ENCODE measurements at regions not wholly inside any gene's neighbourhood (a gene's known extent, or its start where the extent isn't known, plus 50 kb on each side); places are given as distances from the start of the nearest gene placed in this dataset.

DNA sequence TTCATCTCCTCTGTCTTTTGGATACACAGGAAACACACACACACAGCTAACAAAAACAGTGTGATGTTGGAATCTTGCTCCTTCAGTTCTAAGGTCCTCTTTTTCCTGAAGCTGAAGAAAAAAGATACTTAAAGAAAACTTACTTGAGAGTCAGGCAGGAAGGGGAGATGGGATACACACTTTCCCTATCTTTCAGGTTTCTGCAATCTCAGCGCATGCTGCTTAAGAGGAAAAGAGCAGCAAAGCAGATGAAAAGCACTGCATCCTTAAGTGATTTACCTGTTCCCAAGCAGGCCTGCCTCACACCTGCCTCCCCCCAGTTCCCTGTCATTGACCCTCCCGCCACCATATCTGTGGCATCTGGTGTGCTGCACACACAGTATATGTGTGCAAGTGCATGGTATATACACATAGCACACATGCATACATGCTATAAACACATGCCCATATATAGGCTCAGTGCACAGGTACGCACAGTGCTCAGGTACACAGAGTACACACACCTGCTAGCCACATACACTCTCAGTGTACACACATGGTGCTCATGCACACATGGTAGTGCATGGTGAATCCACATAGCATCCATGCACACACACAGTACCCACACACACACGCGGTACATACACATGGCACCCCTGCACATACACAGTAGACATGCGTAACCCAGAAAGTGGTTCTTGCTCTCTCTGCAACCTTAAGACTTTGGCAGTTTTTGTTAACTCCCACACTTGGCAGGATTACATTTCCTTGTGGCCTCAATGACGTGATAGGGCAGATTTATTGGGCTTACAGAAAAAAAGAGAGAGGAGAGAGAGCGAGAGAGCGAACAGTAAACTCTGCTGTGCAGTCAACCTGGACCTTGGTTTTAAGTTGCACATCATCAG, 166.9 kb downstream of the TOMM20 start:
- Mint-ChIP-seq H3K27me3 (no peaks in the 10 kb centered on the region), H3K4me1 (peaks cover 71% of the 10 kb centered on the region), H3K36me3 (ENCODE audit: low read depth) (no peaks in the 10 kb centered on the region), H3K9me3 (peaks cover 3% of the 10 kb centered on the region), H3K27ac (peak overlapping the region; percentile 98), H3K4me3 (peak overlapping the region; percentile 82)
- intact Hi-C loops (cut with micrococcal nuclease) = loop anchor here (2.0 to 5.0 kb wide), 3 partner anchors 119 to 229 kb away; no protein-coding TSS in a partner anchor
- POLR2A ChIA-PET = interaction anchor here (0.5 to 6.1 kb wide), 23 partner anchors 7 to 462 kb away, joined by 3 to 85 read pairs (median 6); partner anchors contain the start of gene IRF2BP2
- CTCF ChIA-PET = interaction anchor here (0.8 to 1.3 kb wide), 6 partner anchors 17 to 352 kb away, joined by 4 to 8 read pairs (median 4); partner anchors contain the start of gene IRF2BP2
- no peak for DNase-seq
- TF ChIP-seq, protein P1, sequence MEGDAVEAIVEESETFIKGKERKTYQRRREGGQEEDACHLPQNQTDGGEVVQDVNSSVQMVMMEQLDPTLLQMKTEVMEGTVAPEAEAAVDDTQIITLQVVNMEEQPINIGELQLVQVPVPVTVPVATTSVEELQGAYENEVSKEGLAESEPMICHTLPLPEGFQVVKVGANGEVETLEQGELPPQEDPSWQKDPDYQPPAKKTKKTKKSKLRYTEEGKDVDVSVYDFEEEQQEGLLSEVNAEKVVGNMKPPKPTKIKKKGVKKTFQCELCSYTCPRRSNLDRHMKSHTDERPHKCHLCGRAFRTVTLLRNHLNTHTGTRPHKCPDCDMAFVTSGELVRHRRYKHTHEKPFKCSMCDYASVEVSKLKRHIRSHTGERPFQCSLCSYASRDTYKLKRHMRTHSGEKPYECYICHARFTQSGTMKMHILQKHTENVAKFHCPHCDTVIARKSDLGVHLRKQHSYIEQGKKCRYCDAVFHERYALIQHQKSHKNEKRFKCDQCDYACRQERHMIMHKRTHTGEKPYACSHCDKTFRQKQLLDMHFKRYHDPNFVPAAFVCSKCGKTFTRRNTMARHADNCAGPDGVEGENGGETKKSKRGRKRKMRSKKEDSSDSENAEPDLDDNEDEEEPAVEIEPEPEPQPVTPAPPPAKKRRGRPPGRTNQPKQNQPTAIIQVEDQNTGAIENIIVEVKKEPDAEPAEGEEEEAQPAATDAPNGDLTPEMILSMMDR (IDR thresholded peaks at IDR 0.05) = no peak
- ATAC-seq (ENCODE audit: low read depth) = peak; percentile 13

DNA sequence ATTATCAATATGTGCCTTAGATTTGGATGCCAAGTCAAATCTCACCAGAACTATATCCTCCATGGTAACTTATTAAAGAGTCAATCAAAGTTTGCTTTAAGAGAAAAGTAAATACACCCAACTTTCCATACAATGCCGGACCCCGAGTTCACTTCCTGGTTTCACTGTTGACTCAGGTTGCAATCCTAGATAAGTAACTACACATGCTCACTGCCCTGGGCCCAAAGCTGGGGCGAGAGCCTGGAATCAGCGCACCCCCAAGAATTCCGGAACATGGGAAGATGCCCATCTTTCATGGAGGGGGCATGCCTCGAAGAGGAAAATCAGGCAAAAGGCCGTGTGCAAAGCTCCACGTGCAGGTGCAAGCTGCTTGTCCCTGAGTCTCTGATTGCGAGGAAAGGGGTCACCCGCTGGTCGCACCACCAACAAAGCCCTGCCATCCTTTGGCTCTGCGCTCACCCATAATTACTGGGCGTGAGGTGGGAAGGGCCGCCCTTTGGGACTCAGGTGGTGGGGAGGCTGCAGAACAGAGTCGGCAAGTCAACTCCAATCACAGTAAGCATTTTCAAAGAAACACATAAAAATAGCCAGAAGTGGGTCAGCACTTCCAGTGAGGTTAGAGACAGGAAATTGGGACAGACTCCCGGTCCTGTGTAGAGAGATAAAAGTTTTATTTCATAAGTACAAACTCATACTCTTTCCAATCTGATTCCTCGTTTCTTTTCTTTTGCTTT, 167.7 kb downstream of the TOMM20 start:
- no peaks in the 10 kb centered on the region for H3K36me3 Mint-ChIP-seq (ENCODE audit: low read depth)
- ChIA-PET CTCF (no interaction called here), POLR2A (interaction anchor here (0.5 to 6.1 kb wide), 5 partner anchors 18 to 188 kb away, joined by 3 to 85 read pairs (median 3); no protein-coding TSS in a partner anchor)
- peak overlapping the region; percentile 61 for H3K27ac Mint-ChIP-seq
- H3K4me3 Mint-ChIP-seq = peak overlapping the region; percentile 20
- H3K27me3 Mint-ChIP-seq = no peaks in the 10 kb centered on the region
- ATAC-seq (ENCODE audit: low read depth) (no peak), DNase-seq (no peak)
- H3K9me3 Mint-ChIP-seq = peaks cover 3% of the 10 kb centered on the region
- TF ChIP-seq, protein P1 (IDR thresholded peaks at IDR 0.05) = no peak
- intact Hi-C loops (cut with micrococcal nuclease) = loop anchor here (5.0 kb wide), 1 partner anchor 229 kb away; no protein-coding TSS in a partner anchor
- peaks cover 79% of the 10 kb centered on the region for H3K4me1 Mint-ChIP-seq

DNA sequence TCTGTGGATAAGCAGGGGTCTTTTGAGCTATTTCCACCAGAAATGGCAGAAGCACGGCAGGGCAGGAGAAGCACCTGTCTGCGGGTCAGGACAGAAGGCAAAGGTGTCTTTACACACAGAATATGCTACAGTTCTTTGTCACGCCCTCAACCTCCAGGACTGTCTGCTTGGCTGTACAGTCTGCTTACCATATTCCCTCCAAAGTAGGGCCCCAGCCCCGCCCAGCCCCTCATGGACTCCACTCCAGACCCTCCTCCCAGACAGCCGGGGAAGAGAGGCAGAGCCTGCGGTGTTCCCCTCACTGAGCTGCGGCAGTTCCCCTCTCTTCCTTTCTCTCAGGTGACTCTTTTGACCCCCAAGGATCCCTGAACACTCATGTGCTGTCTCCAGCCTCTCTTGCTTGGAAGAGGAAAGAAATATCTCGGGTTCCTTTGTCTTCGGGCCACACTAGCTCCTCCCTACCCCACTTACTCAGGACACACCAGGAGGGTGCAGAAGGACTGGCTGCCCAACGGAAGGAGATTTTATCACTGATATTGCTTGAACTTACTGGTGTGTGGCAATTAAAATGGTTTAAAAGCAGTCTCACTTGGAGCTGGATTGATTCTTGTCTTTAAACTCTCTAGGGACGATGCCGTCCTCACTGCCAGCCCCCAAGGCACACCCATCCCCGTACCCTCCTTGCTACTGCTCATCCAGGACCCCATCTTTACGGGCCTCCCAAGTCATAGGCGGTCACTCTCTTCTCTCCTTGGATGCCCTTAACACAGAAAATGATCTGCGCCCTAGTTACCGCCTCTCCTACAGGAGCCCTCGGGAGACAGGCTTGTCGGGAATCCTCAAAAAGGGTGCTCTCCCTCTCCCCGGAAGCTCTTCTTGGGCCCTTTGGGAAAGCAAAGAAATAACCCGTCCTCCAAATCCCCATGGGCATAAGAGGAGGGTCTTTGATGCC, 169.7 kb downstream of the TOMM20 start:
- ATAC-seq (ENCODE audit: low read depth) = no peak
- TF ChIP-seq, protein P1 (IDR thresholded peaks at IDR 0.05) = no peak
- H3K9me3 Mint-ChIP-seq = no peaks in the 10 kb centered on the region
- no peak for DNase-seq
- intact Hi-C loops (cut with micrococcal nuclease) = no loop called here
- ChIA-PET POLR2A (interaction anchor here (0.6 to 1.9 kb wide), 7 partner anchors 14 to 361 kb away, joined by 3 to 8 read pairs (median 6); no protein-coding TSS in a partner anchor), CTCF (interaction anchor here (0.8 kb wide), 1 partner anchor 17 kb away, joined by 4 read pairs; no protein-coding TSS in a partner anchor)
- no peaks in the 10 kb centered on the region for H3K36me3 Mint-ChIP-seq (ENCODE audit: low read depth)
- H3K27me3 Mint-ChIP-seq = no peaks in the 10 kb centered on the region
- H3K4me1 Mint-ChIP-seq = peaks cover 85% of the 10 kb centered on the region
- H3K27ac Mint-ChIP-seq = peak overlapping the region; percentile 19
- no peak overlapping the region for H3K4me3 Mint-ChIP-seq

DNA sequence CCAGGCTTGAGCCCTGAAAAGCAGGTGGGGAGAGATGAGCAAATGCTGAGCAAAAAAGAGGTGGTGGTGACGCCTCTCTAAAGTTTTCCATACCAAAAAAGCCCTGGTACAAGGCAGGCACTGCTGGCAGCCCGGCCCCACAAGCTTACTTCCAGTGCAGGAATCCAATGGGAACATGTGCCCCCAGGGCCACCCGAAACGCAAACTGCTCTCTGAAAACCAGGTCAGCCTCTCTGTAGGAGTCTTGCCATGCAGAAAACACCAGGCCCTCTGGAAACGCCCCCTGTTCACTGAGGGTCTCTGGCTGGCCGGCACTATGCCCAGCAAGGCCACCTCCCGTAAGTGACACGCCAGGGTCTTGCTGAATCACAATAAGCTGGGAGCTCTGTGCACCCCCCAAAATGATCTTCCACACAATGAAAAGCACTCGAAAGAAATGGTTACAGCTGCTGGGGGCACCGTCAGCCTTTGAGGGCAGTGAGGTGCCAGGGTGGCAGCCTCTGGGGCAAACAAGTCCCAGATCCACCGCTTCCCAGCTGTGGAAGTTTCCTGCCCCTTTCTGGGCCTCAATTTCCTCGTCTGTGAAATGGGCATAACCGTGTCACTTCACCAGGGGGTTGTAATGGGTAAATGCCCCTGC, 170.5 kb downstream of the TOMM20 start:
- no peak overlapping the region for H3K4me3 Mint-ChIP-seq

More for the DNA sequence above, 170.5 kb downstream of the TOMM20 start:
- intact Hi-C loops (cut with micrococcal nuclease) = no loop called here
- Mint-ChIP-seq H3K27ac (no peak overlapping the region), H3K9me3 (no peaks in the 10 kb centered on the region), H3K27me3 (no peaks in the 10 kb centered on the region), H3K36me3 (ENCODE audit: low read depth) (no peaks in the 10 kb centered on the region), H3K4me1 (peaks cover 85% of the 10 kb centered on the region)
- TF ChIP-seq, protein P1 (IDR thresholded peaks at IDR 0.05) = no peak
- POLR2A ChIA-PET = interaction anchor here (0.8 to 4.8 kb wide), 3 partner anchors 20 to 347 kb away, joined by 3 to 49 read pairs (median 7); no protein-coding TSS in a partner anchor
- ATAC-seq (ENCODE audit: low read depth) (no peak), DNase-seq (no peak)
- CTCF ChIA-PET = interaction anchor here (1.2 kb wide), 1 partner anchor 126 kb away, joined by 3 read pairs; no protein-coding TSS in a partner anchor
